CD4-positive, alpha-beta T cell treated with Interferon gamma for 1 hour (primary cell): ENCODE measurements at regions not wholly inside any gene's neighbourhood (a gene's known extent, or its start where the extent isn't known, plus 50 kb on each side); places are given as distances from the start of the nearest gene placed in this dataset.
"Not testable (repeated sequence)": the region's sequence is repeated elsewhere in the genome, so short reads cannot be mapped to it uniquely, and the experiment has no call there.

Experiments used
- DNase-seq: peaks from one replicate; pipeline ENCODE4 v3.0.0-alpha.2; 2020

DNA sequence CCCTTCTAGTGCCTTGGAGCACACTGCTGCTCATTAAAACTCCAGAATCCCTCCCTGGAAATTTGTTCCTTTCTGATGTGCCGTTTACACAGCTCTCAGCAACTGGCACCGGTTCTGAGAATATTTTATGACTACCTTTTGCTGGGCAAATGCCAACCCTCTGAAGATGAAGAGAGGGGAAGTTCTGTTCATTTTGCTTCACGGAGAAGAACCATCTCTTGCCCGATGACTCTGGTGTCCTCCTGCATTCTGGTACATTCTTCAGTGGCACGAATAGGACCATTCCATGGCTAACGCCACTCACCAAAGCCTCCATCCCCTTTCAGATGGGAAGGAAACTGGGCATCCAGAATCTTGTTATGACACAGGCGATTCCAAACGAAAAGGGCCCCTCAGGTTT lies 96.2 kb upstream of the SIM2 start:
- DNase-seq = no peak

DNA sequence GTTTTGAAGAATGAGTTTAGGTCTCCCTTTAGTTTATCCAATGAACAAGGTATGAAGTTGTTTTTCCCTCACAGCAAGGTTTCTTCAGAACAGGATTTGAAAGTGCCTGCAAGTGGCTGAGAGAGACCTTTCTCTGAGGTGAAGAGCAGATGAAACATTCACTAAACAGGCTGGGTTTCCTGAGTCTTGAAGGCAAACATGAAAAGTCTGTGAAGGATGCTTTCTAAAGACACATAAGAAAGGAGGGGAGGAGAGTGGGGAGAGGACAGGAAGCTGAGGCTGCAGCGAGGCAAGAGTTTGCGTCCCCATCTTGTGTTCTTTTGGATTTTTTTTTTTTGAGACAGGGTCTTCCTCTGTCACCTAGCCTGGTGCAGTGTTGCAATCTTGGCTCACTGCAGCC lies 95.7 kb upstream of the SIM2 start:
- DNase-seq = no peak

DNA sequence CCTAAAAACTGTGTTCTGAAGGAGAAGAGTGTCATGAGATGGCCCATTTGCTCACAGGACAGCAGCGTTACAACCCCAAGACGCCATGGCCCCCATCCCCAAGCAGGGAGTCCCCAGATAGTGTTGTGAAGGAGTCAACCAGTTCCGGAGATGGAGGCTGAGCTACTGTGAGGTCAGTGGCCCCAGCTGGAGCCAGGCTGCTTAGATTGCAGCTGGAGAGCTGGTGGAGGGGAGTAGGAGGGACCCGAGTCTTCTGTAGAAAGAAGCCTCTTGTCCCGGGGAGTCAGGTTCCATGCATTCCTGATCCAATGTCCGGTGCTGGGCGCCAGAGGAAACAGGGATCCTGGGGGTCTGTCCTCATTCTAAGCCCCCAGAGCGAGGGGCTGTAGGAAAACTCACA lies 93.5 kb upstream of the SIM2 start:
- no peak for DNase-seq

DNA sequence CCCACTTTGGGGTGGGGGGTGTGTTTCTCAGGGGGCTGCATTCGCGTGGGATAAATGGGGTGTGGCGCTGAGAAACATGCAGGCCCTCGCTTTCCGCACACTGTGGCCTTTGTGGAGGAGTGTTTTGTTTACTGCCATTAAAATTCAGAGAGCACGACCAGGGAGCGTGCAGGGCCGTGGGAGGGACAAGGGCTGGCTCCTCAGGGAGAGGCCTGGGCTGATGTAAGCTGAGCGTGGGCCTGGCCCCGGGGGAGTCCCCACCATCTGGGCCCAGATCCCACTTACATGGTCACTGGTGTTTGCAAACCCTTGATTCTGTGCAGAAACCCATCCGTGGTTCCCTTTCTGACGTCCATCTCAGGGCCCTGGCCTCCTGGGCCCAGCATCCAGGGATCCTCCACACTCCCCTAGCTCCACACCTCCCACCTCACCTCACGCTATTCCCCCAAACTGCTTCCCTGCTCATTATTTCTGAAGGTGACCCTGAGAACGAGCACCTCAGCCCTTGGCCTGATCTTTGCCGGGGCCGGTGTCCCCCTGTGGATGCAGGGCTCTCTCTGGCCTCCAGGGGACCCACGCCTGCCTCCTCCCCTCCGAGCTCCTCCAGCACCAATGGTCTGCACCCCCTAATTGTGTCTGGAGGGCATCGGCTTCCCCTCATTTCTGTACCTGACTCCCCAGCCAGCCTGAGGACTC lies 92.5 kb upstream of the SIM2 start:
- DNase-seq = no peak

DNA sequence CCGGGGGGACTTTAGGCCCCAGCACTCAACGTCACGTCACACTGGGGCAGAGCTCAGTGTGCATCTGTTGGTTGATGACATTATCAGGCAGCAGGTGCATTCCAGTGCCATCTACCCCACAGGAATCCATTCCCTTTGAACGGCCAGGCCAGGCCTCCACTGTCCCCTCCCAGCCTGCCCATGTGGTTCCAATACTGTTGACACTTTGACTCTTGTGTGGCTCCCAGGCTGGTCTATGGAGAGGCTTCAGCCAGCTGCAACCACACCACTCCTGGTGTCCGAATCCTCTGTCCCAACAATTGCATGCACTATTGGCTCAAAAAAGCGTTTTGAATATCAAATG lies 92.0 kb upstream of the SIM2 start:
- no peak for DNase-seq

DNA sequence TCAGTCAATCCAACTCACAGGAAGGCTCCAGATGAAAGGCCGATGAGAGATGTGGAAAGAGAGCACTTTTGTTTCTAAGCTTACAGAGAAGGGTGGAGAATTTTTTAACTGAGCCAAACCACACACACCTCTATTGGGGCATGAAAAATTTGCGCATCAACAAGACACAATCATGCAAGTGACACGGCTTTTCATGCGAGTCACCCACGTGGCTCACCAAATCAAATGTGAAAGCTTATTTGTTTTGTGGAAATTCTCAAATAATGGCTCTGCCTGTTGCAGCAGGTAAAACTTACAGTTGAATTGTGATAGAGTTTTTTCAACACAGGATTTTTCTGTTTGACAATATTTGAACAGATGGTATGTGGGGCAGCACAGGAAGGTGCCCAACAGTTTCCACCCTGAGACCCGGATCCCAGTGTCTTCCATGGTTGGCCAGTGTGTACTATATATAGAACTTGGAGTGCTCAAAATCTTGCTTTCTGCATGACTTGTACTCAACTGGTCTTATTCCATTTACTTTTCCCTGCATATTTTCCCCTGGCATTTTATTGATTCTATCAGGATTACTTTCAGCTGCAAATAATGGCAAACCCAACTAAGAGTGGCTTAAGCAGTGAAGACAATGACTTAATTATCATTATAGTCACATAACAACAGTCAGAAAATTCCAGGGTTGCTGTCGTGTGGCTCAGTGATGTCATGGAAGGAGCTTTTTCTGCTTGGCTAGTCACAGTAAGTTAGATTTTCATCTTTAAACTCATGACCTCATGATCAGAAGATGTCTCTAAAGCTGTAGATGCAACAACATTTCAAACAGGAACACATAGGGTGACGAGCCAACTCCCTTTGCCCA lies 90.6 kb upstream of the SIM2 start:
- no peak for DNase-seq

DNA sequence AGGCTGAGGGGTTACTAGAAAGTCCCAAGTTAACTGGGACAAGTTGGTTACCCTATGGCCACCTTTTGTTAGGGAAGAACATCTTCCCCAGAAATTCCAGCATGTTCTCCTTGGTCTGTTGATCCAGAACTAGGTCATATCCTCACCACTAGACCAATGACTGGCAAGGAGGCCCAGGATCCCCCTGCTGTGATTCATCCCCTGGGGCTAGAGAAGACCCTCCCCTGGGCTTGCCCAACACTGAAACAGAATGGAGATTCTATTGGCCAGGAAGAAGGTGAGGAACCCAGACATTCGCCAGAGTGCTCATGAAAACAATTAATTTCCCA lies 90.1 kb upstream of the SIM2 start:
- no peak for DNase-seq

DNA sequence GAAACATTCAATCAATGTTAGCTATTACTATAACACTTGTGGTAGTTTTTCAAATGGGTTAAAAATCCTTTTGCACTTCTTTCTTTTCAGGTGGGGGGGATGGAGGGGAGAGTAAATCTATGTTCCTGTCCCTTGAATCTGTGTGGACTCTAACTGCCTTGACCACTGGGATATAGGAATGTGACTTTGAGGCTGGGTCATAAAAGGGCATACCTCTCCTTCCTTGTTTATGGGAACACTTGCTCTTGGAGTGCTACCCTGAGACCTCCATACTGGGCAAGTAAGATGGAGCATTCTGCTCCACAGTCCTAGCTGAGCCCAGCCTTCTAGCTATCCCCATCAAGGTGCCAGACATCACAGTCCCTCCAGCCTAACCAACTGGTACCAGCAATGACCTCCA lies 89.3 kb upstream of the SIM2 start:
- no peak for DNase-seq

DNA sequence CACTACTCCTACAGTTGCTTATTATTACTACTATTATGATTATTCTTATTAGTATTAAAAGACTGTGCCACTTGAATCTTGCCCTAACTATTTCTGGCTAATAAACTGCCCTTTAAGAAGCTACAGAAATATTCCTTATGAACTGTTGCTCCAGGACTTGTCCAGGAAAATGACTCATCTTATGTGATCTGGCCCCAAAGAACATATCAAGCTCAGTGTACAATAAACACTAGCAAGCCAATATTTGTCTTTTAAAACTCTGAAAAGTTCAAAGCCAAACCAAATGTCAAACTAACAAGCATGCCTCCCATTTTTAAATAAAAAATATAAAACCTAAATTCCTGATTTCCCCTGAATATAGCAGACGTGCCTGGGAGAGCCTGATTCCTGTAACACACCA lies 88.7 kb upstream of the SIM2 start:
- no peak for DNase-seq

DNA sequence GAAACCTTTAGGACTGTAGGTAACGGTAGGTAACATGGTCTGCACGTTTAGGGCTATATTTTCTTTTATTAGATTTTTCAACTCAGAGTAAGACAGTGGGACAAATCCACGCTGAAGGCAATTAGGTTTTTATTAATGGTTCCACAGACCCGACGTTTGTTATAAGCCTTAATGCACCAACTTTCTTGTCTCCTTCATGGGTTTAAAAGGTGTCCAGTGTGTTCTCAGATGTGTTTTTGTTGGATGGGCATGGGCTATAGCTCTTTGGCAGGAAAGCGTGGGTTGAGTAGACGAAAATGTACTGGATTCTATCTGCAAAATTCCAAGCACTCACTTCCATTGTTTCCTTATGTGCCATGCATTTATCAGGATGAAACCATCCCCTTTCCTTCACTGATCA lies 88.0 kb upstream of the SIM2 start:
- DNase-seq = no peak

DNA sequence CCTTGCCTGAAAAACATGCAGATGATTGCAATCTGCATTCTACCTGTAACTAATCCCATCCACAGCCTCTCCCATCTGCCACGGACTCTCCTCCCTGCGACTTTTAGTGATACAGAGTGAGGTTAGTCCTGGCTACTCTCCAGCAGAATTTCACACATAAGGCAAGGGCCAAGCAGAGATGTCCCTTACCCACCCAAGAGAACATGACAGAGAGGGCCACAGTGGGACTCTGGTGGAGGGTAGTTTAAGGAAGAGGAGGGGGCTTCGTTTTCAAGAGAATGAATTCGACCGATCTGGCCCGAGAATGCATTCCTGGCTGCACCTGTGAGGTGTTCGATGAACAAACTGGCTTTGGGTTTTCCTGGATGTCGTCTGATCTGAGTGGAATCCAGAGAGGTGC lies 87.5 kb upstream of the SIM2 start:
- no peak for DNase-seq

DNA sequence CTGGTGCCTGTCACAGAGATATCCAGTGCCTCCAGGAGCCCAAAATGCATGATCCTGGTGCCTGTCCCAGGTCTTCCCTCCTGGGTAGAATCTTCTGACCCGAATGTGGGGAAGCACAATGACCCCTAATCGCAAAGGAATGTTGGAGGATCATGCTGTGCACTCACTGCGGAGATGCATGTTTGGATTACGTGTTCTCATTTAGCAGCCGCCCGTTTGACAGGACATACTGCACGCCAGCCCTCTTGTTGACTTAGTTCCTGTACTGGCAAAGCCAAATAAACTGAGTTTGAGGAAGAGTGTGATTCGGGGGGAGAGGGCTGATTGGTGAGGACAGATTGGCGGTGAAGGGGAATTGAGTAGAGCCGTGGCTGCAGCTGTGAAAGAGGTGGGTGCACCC lies 85.9 kb upstream of the SIM2 start:
- no peak for DNase-seq

DNA sequence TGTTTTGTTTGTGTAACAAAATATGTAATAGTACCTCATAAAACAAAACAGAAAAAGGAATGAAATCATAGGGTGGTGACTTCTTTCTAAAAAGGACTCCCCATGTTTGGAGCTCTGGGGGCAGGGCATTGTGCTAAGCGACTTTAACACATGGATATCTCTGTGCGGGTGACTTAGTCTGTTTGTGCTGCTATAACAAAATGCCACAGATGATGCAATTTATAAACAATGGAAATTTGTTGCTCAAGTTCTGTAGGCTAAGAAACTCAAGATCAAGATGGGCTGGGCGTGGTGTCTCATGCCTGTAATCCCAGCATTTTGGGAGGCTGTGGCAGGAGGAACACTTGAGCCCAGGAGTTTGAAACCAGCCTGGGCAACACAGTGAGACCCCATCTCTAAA lies 85.4 kb upstream of the SIM2 start:
- DNase-seq = no peak

DNA sequence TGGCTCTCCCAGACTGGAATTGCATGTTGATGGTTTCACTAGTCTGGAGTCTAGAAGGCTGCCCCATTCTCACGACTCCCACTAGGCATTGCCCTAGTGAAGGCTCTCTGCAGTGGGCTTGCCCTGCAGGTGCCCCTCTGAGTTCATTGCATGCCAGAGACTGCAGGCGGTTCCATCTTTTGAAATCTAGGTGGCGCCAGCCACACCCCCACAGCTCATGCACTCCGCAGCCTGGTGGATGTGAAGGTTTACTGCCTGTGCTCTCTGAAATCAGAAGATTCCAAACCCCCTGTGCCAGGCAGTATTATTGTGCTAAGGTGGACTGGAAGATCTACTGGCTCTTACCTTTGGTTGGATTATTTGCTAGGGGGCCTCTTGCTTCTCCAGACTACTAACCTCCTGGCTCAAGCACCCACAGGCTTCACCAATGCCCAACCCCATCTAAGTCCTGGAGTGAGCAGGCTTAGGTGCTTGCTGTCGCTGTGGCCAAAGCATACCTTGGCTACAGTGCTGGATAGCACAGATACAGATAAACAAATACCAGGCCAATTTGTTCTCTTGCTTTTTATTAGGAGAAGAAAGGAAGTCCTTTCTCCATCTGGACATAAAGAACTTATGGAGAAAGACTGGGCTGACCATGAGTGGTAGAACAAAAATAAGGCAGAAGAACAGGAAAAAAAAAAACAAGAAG lies 83.5 kb upstream of the SIM2 start:
- no peak for DNase-seq

DNA sequence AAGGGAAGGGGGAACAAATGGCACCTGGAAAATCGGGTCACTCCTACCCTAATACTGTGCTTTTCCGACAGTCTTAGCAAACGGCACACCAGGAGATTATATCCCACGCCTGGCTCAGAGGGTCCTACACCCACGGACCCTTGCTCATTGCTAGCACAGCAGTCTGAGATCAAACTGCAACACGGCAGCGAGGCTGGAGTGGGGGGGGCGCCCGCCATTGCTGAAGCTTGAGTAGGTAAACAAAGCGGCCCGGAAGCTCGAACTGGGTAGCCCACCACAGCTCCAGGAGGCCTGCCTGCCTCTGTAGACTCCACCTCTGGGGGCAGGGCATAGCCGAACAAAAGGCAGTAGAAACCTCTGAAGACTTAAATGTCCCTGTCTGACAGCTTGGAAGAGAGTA lies 82.1 kb upstream of the SIM2 start:
- not testable (repeated sequence) for DNase-seq

DNA sequence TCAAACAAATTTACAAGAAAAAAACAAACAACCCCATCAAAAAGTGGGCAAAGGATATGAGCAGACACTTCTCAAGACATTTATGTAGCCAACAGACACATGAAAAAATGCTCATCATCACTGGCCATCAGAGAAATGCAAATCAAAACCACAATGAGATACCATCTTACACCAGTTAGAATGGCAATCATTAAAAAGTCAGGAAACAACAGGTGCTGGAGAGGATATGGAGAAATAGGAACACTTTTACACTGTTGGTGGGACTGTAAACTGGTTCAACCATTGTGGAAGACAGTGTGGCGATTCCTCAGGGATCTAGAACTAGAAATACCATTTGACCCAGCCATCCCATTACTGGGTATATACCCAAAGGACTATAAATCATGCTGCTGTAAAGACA lies 77.1 kb upstream of the SIM2 start:
- not testable (repeated sequence) for DNase-seq

DNA sequence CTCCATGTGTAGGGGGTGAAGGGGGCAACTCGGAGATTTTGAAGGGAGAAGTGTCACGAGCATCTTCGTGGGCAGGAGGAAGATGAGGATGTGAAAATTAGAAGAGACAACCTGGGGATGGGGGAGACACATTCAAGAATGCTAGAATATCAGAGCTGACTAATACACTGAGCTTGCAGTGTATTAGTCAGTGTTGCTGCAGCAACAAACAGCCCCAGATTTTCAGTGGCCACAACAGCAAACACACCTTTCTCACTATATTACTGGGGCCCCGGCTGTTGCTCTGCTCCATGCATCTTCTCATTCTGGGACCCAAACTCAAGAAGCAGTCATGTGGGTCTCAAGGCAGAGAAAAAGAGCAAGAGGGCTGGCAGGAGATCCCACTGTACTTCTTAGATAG lies 74.8 kb upstream of the SIM2 start:
- no peak for DNase-seq

DNA sequence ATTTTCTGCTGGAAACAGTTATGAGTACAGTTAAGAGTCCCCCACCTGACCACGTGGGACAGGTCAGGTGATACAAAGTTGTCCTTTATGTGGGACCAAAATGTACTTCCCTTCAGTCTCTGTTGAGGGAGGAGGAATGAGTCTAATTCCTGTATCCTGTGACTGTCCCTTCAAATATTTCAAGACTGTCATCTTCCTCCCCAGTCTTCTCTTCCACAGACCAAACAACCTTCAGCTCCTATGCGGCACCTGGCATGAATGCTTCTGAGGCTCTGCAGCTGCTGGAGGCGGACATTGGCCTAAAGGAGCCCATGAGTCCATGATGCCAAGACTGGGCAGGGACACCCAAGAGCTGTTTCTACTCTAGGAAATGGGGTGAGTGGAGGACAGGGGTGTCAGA lies 72.1 kb upstream of the SIM2 start:
- no peak for DNase-seq

DNA sequence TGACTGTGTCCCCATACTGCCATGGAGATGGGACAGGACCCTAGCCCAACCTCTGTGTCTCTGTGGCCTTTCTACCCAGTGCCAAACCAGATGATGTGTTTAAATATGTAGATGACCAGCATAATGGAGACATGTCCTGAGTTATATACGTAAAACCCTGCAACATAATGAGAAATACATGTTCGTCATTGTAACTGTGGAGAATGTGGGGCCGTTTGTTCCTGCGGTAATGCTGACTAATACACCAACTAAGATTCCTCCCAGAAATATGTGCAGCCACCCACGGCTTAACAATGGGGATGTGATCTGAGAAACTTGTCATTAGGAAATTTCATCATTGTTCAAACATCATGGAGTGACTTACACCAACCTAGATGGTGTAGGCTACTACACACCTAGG lies 71.7 kb upstream of the SIM2 start:
- no peak for DNase-seq

DNA sequence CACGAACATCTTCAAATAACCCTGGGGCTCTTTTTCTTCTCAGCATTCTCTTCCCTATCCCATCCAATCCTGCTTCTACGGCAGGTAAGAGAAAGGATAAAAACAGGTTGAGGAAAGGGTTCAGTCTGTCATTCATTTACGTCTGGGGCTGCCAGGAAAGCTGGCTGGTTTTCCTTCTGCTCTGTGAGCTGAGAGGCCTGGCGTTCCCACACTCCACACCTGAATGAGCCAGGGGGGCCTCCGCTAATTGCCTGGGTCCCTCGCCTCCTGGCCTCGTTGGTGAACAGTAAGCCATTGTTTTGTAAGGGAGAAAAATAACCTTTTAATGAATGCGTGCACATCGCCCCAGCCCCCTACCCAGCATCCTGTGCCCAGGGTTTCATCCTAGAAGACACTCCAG lies 70.8 kb upstream of the SIM2 start:
- DNase-seq = no peak

DNA sequence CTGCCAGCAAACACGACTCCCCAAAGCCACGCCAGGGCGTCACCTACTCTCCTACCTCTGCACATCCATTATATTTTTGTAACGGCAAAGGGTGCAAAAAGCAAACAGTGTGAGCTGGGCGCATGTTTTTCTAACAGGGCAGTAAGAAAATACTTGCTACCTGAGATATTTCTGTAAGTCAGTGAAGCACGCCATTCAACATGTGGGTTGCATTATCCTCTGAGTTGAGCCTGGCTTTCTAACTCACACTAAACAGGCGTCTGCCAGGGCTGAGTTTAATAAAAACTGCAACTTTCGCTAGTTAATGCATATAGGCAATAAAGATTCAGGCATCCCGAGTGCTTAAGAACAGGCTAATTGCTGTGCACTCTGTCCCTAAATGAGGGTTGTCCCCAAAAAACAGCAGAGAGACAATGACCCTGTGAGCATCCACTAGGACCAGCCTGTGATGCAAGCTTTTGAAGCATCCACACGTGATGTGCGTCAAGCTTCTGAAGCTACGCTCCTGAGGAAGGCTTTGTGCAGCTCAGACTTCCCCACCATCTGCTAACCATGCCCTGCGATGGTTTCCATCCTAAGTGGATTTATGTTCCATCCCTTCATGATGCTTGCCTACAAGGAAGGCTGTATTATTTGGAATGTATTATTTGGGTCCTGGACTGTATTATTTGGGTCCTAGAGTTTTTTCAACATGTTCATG lies 70.0 kb upstream of the SIM2 start:
- no peak for DNase-seq

DNA sequence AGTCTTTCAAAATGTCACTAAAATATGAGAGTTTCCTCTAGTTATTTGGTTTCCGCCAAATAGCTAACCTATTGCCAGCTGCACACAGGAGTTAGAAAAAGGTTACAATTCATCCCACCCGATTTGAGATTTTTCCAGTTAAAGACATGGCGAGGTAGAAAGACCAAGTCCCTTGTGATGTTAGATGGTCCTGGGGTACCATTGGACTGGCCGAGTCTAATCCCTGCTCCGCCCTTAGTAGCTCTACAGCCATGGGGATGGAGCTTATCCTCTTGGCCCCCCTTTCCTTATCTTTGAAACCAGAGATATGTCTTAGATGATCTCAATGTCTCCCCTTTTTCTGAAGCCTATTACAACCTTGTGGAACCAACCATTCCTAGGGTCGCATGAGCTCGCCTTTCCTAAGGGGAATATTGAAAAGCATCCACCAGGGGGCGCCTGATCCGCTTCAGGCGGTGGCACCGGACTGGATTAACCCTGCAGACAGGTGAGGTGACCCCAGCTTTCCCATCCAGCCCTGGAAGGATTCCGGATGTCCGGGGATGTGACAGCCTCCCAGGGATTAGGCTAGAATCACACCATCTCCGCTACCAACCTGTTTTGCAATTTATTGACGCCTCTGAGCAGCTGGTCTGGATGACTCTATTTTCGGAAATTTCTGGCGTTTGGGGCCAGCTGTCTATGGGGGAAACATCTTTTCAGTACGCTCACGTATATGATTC lies 68.3 kb upstream of the SIM2 start:
- DNase-seq = peak; percentile 14

DNA sequence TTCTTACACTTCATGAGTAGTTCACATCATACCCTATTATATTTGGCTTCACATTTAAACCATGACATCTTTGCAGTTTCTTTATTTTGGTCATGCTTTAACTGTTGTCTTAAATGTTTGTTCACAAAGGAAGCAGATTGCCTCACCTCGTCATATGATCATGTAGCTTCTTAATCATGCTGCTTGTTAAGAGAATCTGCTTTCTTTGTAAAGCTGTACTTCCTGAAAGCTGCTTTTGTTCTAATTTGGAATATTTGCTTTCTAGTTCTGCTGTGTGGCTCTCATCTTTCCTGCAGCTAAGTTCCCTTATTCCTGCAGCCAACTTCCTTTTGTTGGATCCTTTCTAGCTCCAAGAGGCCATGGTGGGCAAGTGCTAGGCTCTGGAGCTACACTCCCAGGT lies 62.9 kb upstream of the SIM2 start:
- no peak for DNase-seq
